B cell (primary cell): ENCODE measurements at regions not wholly inside any gene's neighbourhood (a gene's known extent, or its start where the extent isn't known, plus 50 kb on each side); places are given as distances from the start of the nearest gene placed in this dataset.

ENCODE experiments used
- ATAC-seq: fragments of 200-7000 bp; cut with Tn5 transposase; one replicate; pipeline ENCODE4 v1.10.0; 2021; ENCODE audit warnings: low read depth, mild to moderate bottlenecking, moderate number of reproducible peaks, moderate library complexity
- CTCF ChIA-PET: fragments of 350-600 bp; sonication (Branson Sonifier 250); formaldehyde crosslinking; loops from one replicate; lab custom pipeline; 2021; ENCODE audit warnings: antibody characterized with exemption, inconsistent platforms; lab: Charles Lee
- POLR2A ChIA-PET: fragments of 350-600 bp; sonication (Branson Sonifier 250); formaldehyde crosslinking; loops from one replicate; lab custom pipeline; 2021; ENCODE audit warnings: antibody characterized with exemption; lab: Charles Lee
- DNase-seq: peaks from one replicate; pipeline ENCODE4 v3.0.0; 2013
- H2AFZ ChIP-seq: 2 replicates; pipeline ENCODE4 v1.6.1; 2012; ENCODE audit warnings: mild to moderate bottlenecking, low read depth, low read length; ENCODE audit not compliant: insufficient read depth, poor library complexity, severe bottlenecking
- H3K27ac ChIP-seq, 2 donors: 1 replicate in 1 of 2; 2 replicates in 1 of 2; pipeline ENCODE4 v1.5.1; 2012 to 2013; ENCODE audit warnings: low read length in 2 of 2, mild to moderate bottlenecking in 2 of 2, moderate library complexity in 1 of 2
- H3K27me3 ChIP-seq, 4 experiments: fragments of 200-600 bp in 1 of 4; sonication (generic) in 1 of 4; replicated peaks in 1 of 4; 1 replicate in 2 of 4; 2 replicates in 2 of 4; pipeline versions ENCODE4 v1.6.1 to v1.7.0; 2013 to 2016; ENCODE audit warnings: low read length in 3 of 4, mild to moderate bottlenecking in 2 of 4, mixed read lengths in 1 of 4, moderate library complexity in 1 of 4; ENCODE audit not compliant: insufficient read depth in 4 of 4, control insufficient read depth in 3 of 4; ENCODE audit errors: control extremely low read depth in 1 of 4
- H3K36me3 ChIP-seq, 2 experiments: replicated peaks in 1 of 2; 1 replicate in 1 of 2; 2 replicates in 1 of 2; pipeline versions ENCODE4 v1.6.1 to v1.7.1; 2013; ENCODE audit warnings: low read length in 1 of 2; ENCODE audit not compliant: insufficient read depth in 2 of 2, control insufficient read depth in 1 of 2; ENCODE audit errors: control extremely low read depth in 1 of 2, extremely low read depth in 1 of 2
- H3K4me1 ChIP-seq, 2 donors: fragments of 200-600 bp in 1 of 2; sonication (generic) in 1 of 2; 1 replicate in 1 of 2; 2 replicates in 1 of 2; pipeline versions ENCODE4 v1.5.1 to v1.6.1; 2013 to 2017; ENCODE audit warnings: low read length in 2 of 2; ENCODE audit not compliant: control insufficient read depth in 2 of 2, insufficient read depth in 2 of 2
- H3K4me2 ChIP-seq: replicated peaks from 2 replicates; pipeline ENCODE3; 2012; ENCODE audit warnings: mild to moderate bottlenecking, low read depth, low read length; ENCODE audit not compliant: poor library complexity, severe bottlenecking
- H3K4me3 ChIP-seq, 5 experiments: fragments of 200-600 bp in 1 of 5; sonication (generic) in 1 of 5; 1 replicate in 3 of 5; 2 replicates in 2 of 5; pipeline versions ENCODE4 v1.5.1 to v1.7.0; 2011 to 2016; ENCODE audit warnings: low read length in 4 of 5, mild to moderate bottlenecking in 4 of 5, low read depth in 2 of 5, control low read depth in 1 of 5, moderate library complexity in 1 of 5; ENCODE audit not compliant: insufficient read depth in 1 of 5; ENCODE audit errors: control extremely low read depth in 1 of 5, extremely low read depth in 1 of 5
- H3K79me2 ChIP-seq: fragments of 200-600 bp; sonication (generic); one replicate; pipeline ENCODE4 v1.6.0; 2016; ENCODE audit warnings: low read length; ENCODE audit not compliant: control insufficient read depth, insufficient read depth
- H3K9ac ChIP-seq: fragments of 200-600 bp; sonication (generic); 2 replicates; pipeline ENCODE4 v1.6.1; 2017; ENCODE audit warnings: mild to moderate bottlenecking, low read length, moderate library complexity
- H3K9me3 ChIP-seq, 3 donors: one replicate each; pipeline versions ENCODE4 v1.6.1 to v1.7.1; 2013; ENCODE audit warnings: low read length in 2 of 3; ENCODE audit not compliant: control insufficient read depth in 2 of 3, insufficient read depth in 1 of 3; ENCODE audit errors: control extremely low read depth in 1 of 3
- H4K20me1 ChIP-seq: 2 replicates; pipeline ENCODE4 v1.6.0; 2012; ENCODE audit warnings: mild to moderate bottlenecking, low read length; ENCODE audit not compliant: insufficient read depth, control insufficient read depth, poor library complexity, severe bottlenecking
- H3K27ac Mint-ChIP-seq: one replicate; pipeline ENCODE4 v1.8.0; 2021; ENCODE audit warnings: mixed read lengths
- H3K27me3 Mint-ChIP-seq: one replicate; pipeline ENCODE4 v1.8.0; 2021; ENCODE audit warnings: mixed read lengths
- H3K4me1 Mint-ChIP-seq: one replicate; pipeline ENCODE4 v1.8.0; 2021; ENCODE audit warnings: mixed read lengths
- H3K4me3 Mint-ChIP-seq: one replicate; pipeline ENCODE4 v1.8.0; 2021; ENCODE audit warnings: mixed read lengths
- H3K9me3 Mint-ChIP-seq: one replicate; pipeline ENCODE4 v1.8.0; 2022; ENCODE audit warnings: mixed read lengths; ENCODE audit not compliant: insufficient read depth
- CTCF ChIP-seq: fragments of 200-600 bp; IDR thresholded peaks from one replicate; pipeline ENCODE4 v1.8.0; 2022; ENCODE audit warnings: antibody characterized with exemption, mild to moderate bottlenecking
- EZH2 ChIP-seq: IDR thresholded peaks from 2 replicates; pipeline ENCODE4 v1.6.1; 2012; ENCODE audit warnings: borderline replicate concordance, low read depth, mild to moderate bottlenecking, moderate library complexity, low read length; ENCODE audit not compliant: insufficient read depth, poor library complexity, severe bottlenecking
- WGBS: methylation state at CpG from one replicate; pipeline ENCODE4 v1.1.5; 2013; ENCODE audit warnings: missing lambda C conversion rate; ENCODE audit not compliant: insufficient coverage; 5-methylcytosine and 5-hydroxymethylcytosine counted together
- intact Hi-C: fragments of 100-400 bp; cut with micrococcal nuclease; formaldehyde crosslinking; loops from one replicate; pipeline ENCODE4 v1.10.0; 2022

GRCh38 chr11:24131698-24132097 is 365.2 kb upstream of the LUZP2 start:
- TF ChIP-seq EZH2 (no peak), CTCF (no peak)
- POLR2A ChIA-PET = no interaction called here
- ATAC-seq = no peak

GRCh38 chr11:24132471-24132870 is 364.4 kb upstream of the LUZP2 start:
- Mint-ChIP-seq H3K27ac (no peak overlapping the region), H3K27me3 (no peaks in the 10 kb centered on the region), H3K9me3 (peaks cover 2% of the 10 kb centered on the region), H3K4me3 (no peak overlapping the region), H3K4me1 (no peaks in the 10 kb centered on the region)
- intact Hi-C loops = no loop called here
- Histone ChIP-seq H4K20me1 (no peaks in the 10 kb centered on the region), H3K4me3 (no peak overlapping the region), H3K36me3 (no peaks in the 10 kb centered on the region), H3K4me1 (no peaks in the 10 kb centered on the region), H3K27me3 (no peaks in the 10 kb centered on the region), H3K9me3 (no peaks in the 10 kb centered on the region), H3K79me2 (no peaks in the 10 kb centered on the region), H3K4me2 (no peak overlapping the region), H3K9ac (no peak overlapping the region), H2AFZ (no peak overlapping the region), H3K27ac (no peak overlapping the region)
- POLR2A ChIA-PET = no interaction called here
- no CpG with 5 or more reads among the region's 1 CpG for WGBS
- CTCF ChIA-PET = no interaction called here
- no peak for DNase-seq
- ATAC-seq = no peak
- no peak for TF ChIP-seq CTCF
- no peak for TF ChIP-seq EZH2

More at GRCh38 chr11:24131698-24132097, 365.2 kb upstream of the LUZP2 start:
- H3K9me3 Mint-ChIP-seq = peaks cover 2% of the 10 kb centered on the region
- Histone ChIP-seq H2AFZ (no peak overlapping the region), H3K9me3 (no peaks in the 10 kb centered on the region), H3K4me3 (no peak overlapping the region), H3K4me1 (no peaks in the 10 kb centered on the region), H3K36me3 (no peaks in the 10 kb centered on the region), H3K9ac (no peak overlapping the region), H3K4me2 (no peak overlapping the region), H3K79me2 (no peaks in the 10 kb centered on the region), H3K27me3 (no peaks in the 10 kb centered on the region), H4K20me1 (no peaks in the 10 kb centered on the region), H3K27ac (no peak overlapping the region)
- no peak overlapping the region for H3K4me3 Mint-ChIP-seq
- CTCF ChIA-PET = no interaction called here
- H3K27me3 Mint-ChIP-seq = no peaks in the 10 kb centered on the region
- no peak overlapping the region for H3K27ac Mint-ChIP-seq
- intact Hi-C loops = no loop called here
- no peak for DNase-seq
- 95% methylated on average over 8 of the region's 8 CpGs for WGBS
- no peaks in the 10 kb centered on the region for H3K4me1 Mint-ChIP-seq
